H1 (cell line): ENCODE measurements at regions not wholly inside any gene's neighbourhood (a gene's known extent, or its start where the extent isn't known, plus 50 kb on each side); places are given as distances from the start of the nearest gene placed in this dataset.

ENCODE experiments used
- KDM4A ChIP-seq: IDR thresholded peaks from one replicate; pipeline ENCODE4 v1.7.1; 2012; ENCODE audit warnings: low read depth, mild to moderate bottlenecking, moderate library complexity, low read length, inconsistent platforms; ENCODE audit not compliant: severe bottlenecking
- POLR2A ChIP-seq, 2 experiments: IDR thresholded peaks; 1 replicate in 1 of 2; 2 replicates in 1 of 2; pipeline ENCODE4 v1.6.1; 2011; ENCODE audit warnings: low read depth in 2 of 2, low read length in 2 of 2, mild to moderate bottlenecking in 2 of 2; ENCODE audit errors: control extremely low read depth in 1 of 2
- RBBP5 ChIP-seq: IDR thresholded peaks from 2 replicates; pipeline ENCODE4 v1.7.1; 2012; ENCODE audit warnings: low read depth, mild to moderate bottlenecking, inconsistent platforms, low read length, moderate library complexity, borderline replicate concordance
- RNF2 ChIP-seq: fragments of 200-900, 300-1000 bp; sonication (generic); IDR thresholded peaks from 2 replicates; pipeline ENCODE4 v1.7.1; 2016; ENCODE audit warnings: borderline replicate concordance, low read depth, mild to moderate bottlenecking, antibody characterized with exemption, low read length; ENCODE audit not compliant: poor library complexity, severe bottlenecking; ENCODE audit errors: missing control alignments
- SP2 ChIP-seq: IDR thresholded peaks from 2 replicates; pipeline ENCODE4 v1.6.1; 2012; ENCODE audit warnings: mild to moderate bottlenecking, low read length, inconsistent platforms

DNA sequence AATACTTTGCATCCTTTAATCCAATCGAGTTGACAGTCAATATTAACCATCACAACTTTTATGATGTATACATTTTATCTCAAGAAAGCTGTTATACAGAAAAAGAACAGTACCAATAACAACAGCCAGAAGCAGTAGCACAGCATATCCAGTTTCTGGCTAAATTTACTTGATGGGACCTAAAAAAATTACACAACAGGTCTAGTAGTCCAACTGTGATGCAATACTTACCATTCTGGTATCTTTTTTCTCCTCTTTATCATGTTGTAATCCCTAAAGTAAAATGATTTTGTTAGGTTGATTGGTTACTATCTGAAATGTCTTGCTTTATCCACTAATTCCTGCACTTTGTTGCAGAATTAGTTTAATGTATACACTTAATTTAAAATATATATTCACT is 1150.6 kb downstream of the FAT4 start (continued):
- TF ChIP-seq KDM4A (no peak), POLR2A (IDR thresholded peaks at IDR 0.05; ENCODE audit: control extremely low read depth in 1 of 2, low read depth in 2 of 2, low read length in 2 of 2) (no peak), SP2 (no peak), RNF2 (no peak), RBBP5 (no peak)
